Upper lobe of left lung (tissue), 4 donors: ENCODE measurements at regions not wholly inside any gene's neighbourhood (a gene's known extent, or its start where the extent isn't known, plus 50 kb on each side); places are given as distances from the start of the nearest gene placed in this dataset.

Experiments used
- EP300 ChIP-seq, 4 donors: sonication (generic); formaldehyde crosslinking; IDR thresholded peaks; one replicate each; pipeline ENCODE4 v1.5.1; 2017; ENCODE audit warnings: antibody characterized with exemption in 4 of 4, control low read depth in 2 of 4
- POLR2A ChIP-seq, 4 donors: fragments of 450-650 bp; IDR thresholded peaks; one replicate each; pipeline ENCODE4 v1.5.1; 2016 to 2017; ENCODE audit warnings: antibody characterized with exemption in 4 of 4, mild to moderate bottlenecking in 2 of 4
- TF ChIP-seq, protein P1 (sequence below), 6 experiments: fragments of 450-650 bp in 4 of 6; fragments of 200-600 bp in 2 of 6; sonication (generic) in 2 of 6; IDR thresholded peaks; one replicate each; pipeline ENCODE4 v1.5.1; 2016 to 2019; ENCODE audit warnings: antibody characterized with exemption in 6 of 6

DNA sequence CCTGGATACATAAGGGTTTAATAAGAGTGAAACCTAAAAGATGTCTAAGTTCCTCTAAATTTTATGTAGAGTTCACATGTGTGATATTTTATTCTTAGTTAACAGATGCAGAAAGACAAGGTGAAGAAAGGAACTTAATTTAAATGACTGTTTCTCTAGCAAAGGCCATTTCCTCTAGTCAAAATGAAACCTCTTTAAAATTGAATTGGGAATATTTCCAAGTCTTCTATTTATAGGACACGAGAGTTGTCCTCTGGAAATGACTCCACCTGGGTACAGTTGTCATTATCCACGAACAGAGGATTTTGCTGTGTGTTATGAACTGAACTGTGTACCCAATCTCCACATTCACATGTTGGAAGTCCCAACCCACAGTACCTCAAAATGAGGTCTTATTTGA lies 64.5 kb upstream of the KCNK1 start:
- TF ChIP-seq, protein P1, sequence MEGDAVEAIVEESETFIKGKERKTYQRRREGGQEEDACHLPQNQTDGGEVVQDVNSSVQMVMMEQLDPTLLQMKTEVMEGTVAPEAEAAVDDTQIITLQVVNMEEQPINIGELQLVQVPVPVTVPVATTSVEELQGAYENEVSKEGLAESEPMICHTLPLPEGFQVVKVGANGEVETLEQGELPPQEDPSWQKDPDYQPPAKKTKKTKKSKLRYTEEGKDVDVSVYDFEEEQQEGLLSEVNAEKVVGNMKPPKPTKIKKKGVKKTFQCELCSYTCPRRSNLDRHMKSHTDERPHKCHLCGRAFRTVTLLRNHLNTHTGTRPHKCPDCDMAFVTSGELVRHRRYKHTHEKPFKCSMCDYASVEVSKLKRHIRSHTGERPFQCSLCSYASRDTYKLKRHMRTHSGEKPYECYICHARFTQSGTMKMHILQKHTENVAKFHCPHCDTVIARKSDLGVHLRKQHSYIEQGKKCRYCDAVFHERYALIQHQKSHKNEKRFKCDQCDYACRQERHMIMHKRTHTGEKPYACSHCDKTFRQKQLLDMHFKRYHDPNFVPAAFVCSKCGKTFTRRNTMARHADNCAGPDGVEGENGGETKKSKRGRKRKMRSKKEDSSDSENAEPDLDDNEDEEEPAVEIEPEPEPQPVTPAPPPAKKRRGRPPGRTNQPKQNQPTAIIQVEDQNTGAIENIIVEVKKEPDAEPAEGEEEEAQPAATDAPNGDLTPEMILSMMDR (IDR thresholded peaks at IDR 0.05): no peak
- TF ChIP-seq POLR2A (IDR thresholded peaks at IDR 0.05) (no peak), EP300 (IDR thresholded peaks at IDR 0.05) (no peak)
